ENCODE measurements at regions not wholly inside any gene's neighbourhood (a gene's known extent, or its start where the extent isn't known, plus 50 kb on each side); places are given as distances from the start of the nearest gene placed in this dataset.

GRCh38 chr2:58971511-58972360 lies 730.6 kb upstream of the FANCL start:
- no peak for DNase-seq

GRCh38 chr2:58970365-58970764 lies 729.2 kb upstream of the FANCL start:
- DNase-seq: no peak

GRCh38 chr2:58968885-58969284 lies 727.8 kb upstream of the FANCL start:
- DNase-seq: peak; percentile 18

GRCh38 chr2:58967736-58968135 lies 726.6 kb upstream of the FANCL start:
- DNase-seq: peak; percentile 15

- DNase-seq: no peak
These were observed 724.5 kb upstream of the FANCL start for GRCh38 chr2:58965602-58966001.

GRCh38 chr2:58959996-58960395 lies 718.9 kb upstream of the FANCL start:
- peak; percentile 85 for DNase-seq

GRCh38 chr2:58957188-58957840 lies 716.2 kb upstream of the FANCL start:
- DNase-seq: no peak

- no peak for DNase-seq
These were observed 713.8 kb upstream of the FANCL start for GRCh38 chr2:58954880-58955385.

GRCh38 chr2:58951722-58952121 lies 710.6 kb upstream of the FANCL start:
- no peak for DNase-seq

- no peak for DNase-seq
These were observed 709.8 kb upstream of the FANCL start for GRCh38 chr2:58950795-58951462.

GRCh38 chr2:58939388-58939787 lies 698.3 kb upstream of the FANCL start:
- no peak for DNase-seq

GRCh38 chr2:58938988-58939387 lies 697.9 kb upstream of the FANCL start:
- DNase-seq: no peak

- DNase-seq: no peak
These were observed 691.7 kb upstream of the FANCL start for GRCh38 chr2:58932801-58933200.

- no peak for DNase-seq
These were observed 689.4 kb upstream of the FANCL start for GRCh38 chr2:58930537-58930936.

GRCh38 chr2:58928973-58929372 lies 687.8 kb upstream of the FANCL start:
- no peak for DNase-seq

GRCh38 chr2:58928391-58928790 lies 687.3 kb upstream of the FANCL start:
- no peak for DNase-seq

GRCh38 chr2:58926112-58926511 lies 685.0 kb upstream of the FANCL start:
- no peak for DNase-seq

- no peak for DNase-seq
These were observed 684.6 kb upstream of the FANCL start for GRCh38 chr2:58925676-58926081.

- no peak for DNase-seq
These were observed 682.7 kb upstream of the FANCL start for GRCh38 chr2:58923869-58924268.

GRCh38 chr2:58922245-58922644 lies 681.1 kb upstream of the FANCL start:
- no peak for DNase-seq

- no peak for DNase-seq
These were observed 680.6 kb upstream of the FANCL start for GRCh38 chr2:58921676-58922075.

- no peak for DNase-seq
These were observed 678.9 kb upstream of the FANCL start for GRCh38 chr2:58920001-58920400.

- no peak for DNase-seq
These were observed 678.2 kb upstream of the FANCL start for GRCh38 chr2:58919316-58919715.

- no peak for DNase-seq
These were observed 677.0 kb upstream of the FANCL start for GRCh38 chr2:58918141-58918540.

All from OCI-M1 (cell line).